GM23338 (cell line): ENCODE measurements at regions not wholly inside any gene's neighbourhood (a gene's known extent, or its start where the extent isn't known, plus 50 kb on each side); places are given as distances from the start of the nearest gene placed in this dataset.

Experiments used
- ATAC-seq: fragments of 200-7000 bp; cut with Tn5 transposase; 3 replicates; pipeline ENCODE4 v1.9.1; 2020
- DNase-seq: peaks from one replicate; pipeline ENCODE4 v3.0.0-alpha.2; 2015; ENCODE audit warnings: low spot score
- H2AFZ ChIP-seq: fragments of 200-600 bp; sonication (generic); 2 replicates; pipeline ENCODE4 v1.8.0; 2016; ENCODE audit warnings: antibody characterized with exemption, mild to moderate bottlenecking, moderate library complexity
- H3F3A ChIP-seq: fragments of 200-600 bp; sonication (generic); replicated peaks from 2 replicates; pipeline ENCODE4 v1.8.0; 2017; ENCODE audit warnings: antibody characterized with exemption, mixed run types, low read depth
- H3K27ac ChIP-seq: fragments of 200-600 bp; sonication (generic); 2 replicates; pipeline ENCODE4 v1.6.1; 2016; ENCODE audit warnings: low read depth
- H3K27me3 ChIP-seq: fragments of 200-600 bp; sonication (generic); 2 replicates; pipeline ENCODE4 v1.8.0; 2016; ENCODE audit warnings: mild to moderate bottlenecking, mixed run types, moderate library complexity; ENCODE audit not compliant: insufficient read depth
- H3K36me3 ChIP-seq: fragments of 200-600 bp; sonication (generic); 2 replicates; pipeline ENCODE4 v1.8.0; 2016; ENCODE audit warnings: mild to moderate bottlenecking; ENCODE audit not compliant: insufficient read depth
- H3K4me1 ChIP-seq: fragments of 200-600 bp; sonication (generic); 2 replicates; pipeline ENCODE4 v1.8.0; 2016; ENCODE audit warnings: mild to moderate bottlenecking, moderate library complexity; ENCODE audit not compliant: insufficient read depth
- H3K4me2 ChIP-seq: fragments of 200-600 bp; sonication (generic); 2 replicates; pipeline ENCODE4 v1.7.1; 2017; ENCODE audit warnings: mixed run types
- H3K4me3 ChIP-seq: fragments of 200-600 bp; sonication (generic); 2 replicates; pipeline ENCODE4 v1.6.1; 2016; ENCODE audit warnings: mixed run types
- H3K79me2 ChIP-seq: fragments of 200-600 bp; sonication (generic); replicated peaks from 2 replicates; pipeline ENCODE4 v1.8.0; 2017; ENCODE audit warnings: mild to moderate bottlenecking; ENCODE audit not compliant: insufficient read depth
- H3K9me2 ChIP-seq: fragments of 200-600 bp; sonication (generic); 2 replicates; pipeline ENCODE4 v1.8.0; 2017; ENCODE audit not compliant: insufficient read depth
- H4K20me1 ChIP-seq: fragments of 200-600 bp; sonication (generic); replicated peaks from 2 replicates; pipeline ENCODE4 v1.8.0; 2017; ENCODE audit warnings: mild to moderate bottlenecking; ENCODE audit not compliant: insufficient read depth
- H3K27ac Mint-ChIP-seq: 2 replicates; pipeline ENCODE4 v1.8.0; 2020; ENCODE audit warnings: inconsistent platforms, mild to moderate bottlenecking, moderate library complexity, mixed read lengths
- H3K27me3 Mint-ChIP-seq: 3 replicates; pipeline ENCODE4 v1.8.0; 2022; ENCODE audit warnings: low read depth, mild to moderate bottlenecking, moderate library complexity, mixed read lengths, inconsistent platforms; ENCODE audit not compliant: insufficient read depth, poor library complexity
- H3K36me3 Mint-ChIP-seq: 3 replicates; pipeline ENCODE4 v1.8.0; 2021; ENCODE audit warnings: low read depth, mild to moderate bottlenecking, inconsistent platforms, moderate library complexity, mixed read lengths
- H3K4me1 Mint-ChIP-seq: 3 replicates; pipeline ENCODE4 v1.8.0; 2020; ENCODE audit warnings: mild to moderate bottlenecking, inconsistent platforms, mixed read lengths
- H3K4me3 Mint-ChIP-seq: 3 replicates; pipeline ENCODE4 v1.8.0; 2021; ENCODE audit warnings: moderate library complexity, mild to moderate bottlenecking, inconsistent platforms, mixed read lengths
- H3K9me3 Mint-ChIP-seq: 3 replicates; pipeline ENCODE4 v1.8.0; 2020; ENCODE audit warnings: moderate library complexity, mild to moderate bottlenecking, inconsistent platforms, mixed read lengths
- CREB1 ChIP-seq: fragments of 250-450 bp; sonication (Bioruptor Pico); IDR thresholded peaks from 2 replicates; pipeline ENCODE4 v1.5.0; 2020; ENCODE audit warnings: low read depth, mild to moderate bottlenecking, moderate library complexity
- EZH2phosphoT487 ChIP-seq: fragments of 200-600 bp; sonication (generic); IDR thresholded peaks from one replicate; pipeline ENCODE4 v1.8.1; 2018; ENCODE audit warnings: antibody characterized with exemption; ENCODE audit not compliant: unreplicated experiment
- JUNB ChIP-seq: IDR thresholded peaks from one replicate; pipeline ENCODE4 v1.6.1; 2016; ENCODE audit warnings: antibody characterized with exemption; ENCODE audit not compliant: unreplicated experiment
- POLR2AphosphoS5 ChIP-seq: IDR thresholded peaks from 2 replicates; pipeline ENCODE4 v1.6.1; 2016; ENCODE audit warnings: antibody characterized with exemption, low read depth
- REST ChIP-seq: IDR thresholded peaks from one replicate; pipeline ENCODE4 v1.6.1; 2018; ENCODE audit warnings: antibody characterized with exemption; ENCODE audit not compliant: unreplicated experiment
- STAT1 ChIP-seq: IDR thresholded peaks from one replicate; pipeline ENCODE4 v1.6.1; 2016; ENCODE audit warnings: antibody characterized with exemption; ENCODE audit not compliant: unreplicated experiment
- ZNF114 ChIP-seq: fragments of 250-450 bp; sonication (Bioruptor Pico); IDR thresholded peaks from 2 replicates; pipeline ENCODE4 v1.5.0; 2020; ENCODE audit warnings: mild to moderate bottlenecking, moderate library complexity
- TF ChIP-seq, protein P1 (sequence below): IDR thresholded peaks from 2 replicates; pipeline ENCODE4 v1.6.1; 2016; ENCODE audit warnings: antibody characterized with exemption

- no peak for TF ChIP-seq CREB1 (CRISPR knock-in tag)
- no peak for TF ChIP-seq POLR2AphosphoS5
- TF ChIP-seq, protein P1, sequence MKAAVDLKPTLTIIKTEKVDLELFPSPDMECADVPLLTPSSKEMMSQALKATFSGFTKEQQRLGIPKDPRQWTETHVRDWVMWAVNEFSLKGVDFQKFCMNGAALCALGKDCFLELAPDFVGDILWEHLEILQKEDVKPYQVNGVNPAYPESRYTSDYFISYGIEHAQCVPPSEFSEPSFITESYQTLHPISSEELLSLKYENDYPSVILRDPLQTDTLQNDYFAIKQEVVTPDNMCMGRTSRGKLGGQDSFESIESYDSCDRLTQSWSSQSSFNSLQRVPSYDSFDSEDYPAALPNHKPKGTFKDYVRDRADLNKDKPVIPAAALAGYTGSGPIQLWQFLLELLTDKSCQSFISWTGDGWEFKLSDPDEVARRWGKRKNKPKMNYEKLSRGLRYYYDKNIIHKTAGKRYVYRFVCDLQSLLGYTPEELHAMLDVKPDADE, result no peak
Measured at GRCh38 chr5:7047511-7048261, 334.5 kb downstream of the TENT4A start (continued).

- peaks cover 2% of the 10 kb centered on the region; the same call in 2 of the 3 replicates for H3K4me1 Mint-ChIP-seq
- Histone ChIP-seq H3K9me2 (no peaks in the 10 kb centered on the region), H4K20me1 (no peaks in the 10 kb centered on the region), H3K4me3 (no peak overlapping the region), H3K4me1 (no peaks in the 10 kb centered on the region), H3F3A (no peaks in the 10 kb centered on the region), H2AFZ (no peak overlapping the region), H3K27me3 (no peaks in the 10 kb centered on the region), H3K79me2 (no peaks in the 10 kb centered on the region), H3K27ac (no peak overlapping the region), H3K4me2 (no peak overlapping the region), H3K36me3 (no peaks in the 10 kb centered on the region)
- TF ChIP-seq JUNB, result no peak
- TF ChIP-seq STAT1, result no peak
- no peak for TF ChIP-seq ZNF114
- ATAC-seq (no peak), DNase-seq (no peak)
- H3K27me3 Mint-ChIP-seq, result peaks cover 3% of the 10 kb centered on the region
- H3K27ac Mint-ChIP-seq, result no peak overlapping the region
- H3K9me3 Mint-ChIP-seq, result no peaks in the 10 kb centered on the region
- no peak overlapping the region for H3K4me3 Mint-ChIP-seq
- H3K36me3 Mint-ChIP-seq, result no peaks in the 10 kb centered on the region
Measured at GRCh38 chr5:7050986-7051385, 337.8 kb downstream of the TENT4A start.

DNA sequence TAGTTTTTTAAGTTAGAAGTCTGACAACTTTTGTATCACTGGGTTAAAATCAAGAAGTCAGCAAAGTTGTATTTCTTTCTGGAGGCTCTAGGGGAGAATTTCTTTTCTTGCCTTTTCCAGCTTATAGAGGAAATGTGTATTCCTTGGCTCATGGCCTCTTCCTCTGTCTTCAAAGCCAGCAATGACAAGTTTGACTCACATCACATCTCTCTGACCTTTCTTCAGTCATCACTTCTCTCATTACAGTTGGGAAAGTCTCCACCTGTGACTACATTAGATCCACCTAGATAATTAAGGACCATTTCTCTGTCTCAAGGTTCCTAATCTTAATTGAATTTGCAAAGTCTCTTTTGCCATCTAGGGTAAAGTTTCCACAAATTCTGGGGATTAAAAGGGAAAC is 339.9 kb downstream of the TENT4A start:
- no peaks in the 10 kb centered on the region; the same call in 2 of the 3 replicates for H3K4me1 Mint-ChIP-seq
- H3K36me3 Mint-ChIP-seq, result no peaks in the 10 kb centered on the region
- H3K4me3 ChIP-seq, result no peak overlapping the region
- H3K4me3 Mint-ChIP-seq, result no peak overlapping the region
- peaks cover 2% of the 10 kb centered on the region; the same call in 1 of the 2 replicates for H3K9me2 ChIP-seq
- H3K4me2 ChIP-seq, result no peak overlapping the region
- DNase-seq (no peak), ATAC-seq (no peak)
- H3K27ac Mint-ChIP-seq, result no peak overlapping the region
- H3K27me3 Mint-ChIP-seq, result peaks cover 3% of the 10 kb centered on the region
- no peaks in the 10 kb centered on the region for H3K36me3 ChIP-seq
- no peaks in the 10 kb centered on the region for H3K27me3 ChIP-seq
- no peak overlapping the region for H3K27ac ChIP-seq
- H3K79me2 ChIP-seq, result no peaks in the 10 kb centered on the region
- no peaks in the 10 kb centered on the region for H3K9me3 Mint-ChIP-seq
- no peaks in the 10 kb centered on the region for H3K4me1 ChIP-seq
- H4K20me1 ChIP-seq, result no peaks in the 10 kb centered on the region
- no peaks in the 10 kb centered on the region for H3F3A ChIP-seq
- no peak overlapping the region for H2AFZ ChIP-seq
- TF ChIP-seq EZH2phosphoT487 (no peak), REST (no peak)
- TF ChIP-seq, protein P1, result no peak
